Epidermal melanocyte (primary cell): ENCODE measurements at regions not wholly inside any gene's neighbourhood (a gene's known extent, or its start where the extent isn't known, plus 50 kb on each side); places are given as distances from the start of the nearest gene placed in this dataset.
A peak's percentile ranks its signal among the peaks of the same experiment; 100 is the strongest.
"Not testable (repeated sequence)": the region's sequence is repeated elsewhere in the genome, so short reads cannot be mapped to it uniquely, and the experiment has no call there.

Experiments used
- DNase-seq: peaks from one replicate; pipeline ENCODE4 v3.0.0; 2011; ENCODE audit warnings: low spot score; ENCODE audit not compliant: insufficient read length

DNA sequence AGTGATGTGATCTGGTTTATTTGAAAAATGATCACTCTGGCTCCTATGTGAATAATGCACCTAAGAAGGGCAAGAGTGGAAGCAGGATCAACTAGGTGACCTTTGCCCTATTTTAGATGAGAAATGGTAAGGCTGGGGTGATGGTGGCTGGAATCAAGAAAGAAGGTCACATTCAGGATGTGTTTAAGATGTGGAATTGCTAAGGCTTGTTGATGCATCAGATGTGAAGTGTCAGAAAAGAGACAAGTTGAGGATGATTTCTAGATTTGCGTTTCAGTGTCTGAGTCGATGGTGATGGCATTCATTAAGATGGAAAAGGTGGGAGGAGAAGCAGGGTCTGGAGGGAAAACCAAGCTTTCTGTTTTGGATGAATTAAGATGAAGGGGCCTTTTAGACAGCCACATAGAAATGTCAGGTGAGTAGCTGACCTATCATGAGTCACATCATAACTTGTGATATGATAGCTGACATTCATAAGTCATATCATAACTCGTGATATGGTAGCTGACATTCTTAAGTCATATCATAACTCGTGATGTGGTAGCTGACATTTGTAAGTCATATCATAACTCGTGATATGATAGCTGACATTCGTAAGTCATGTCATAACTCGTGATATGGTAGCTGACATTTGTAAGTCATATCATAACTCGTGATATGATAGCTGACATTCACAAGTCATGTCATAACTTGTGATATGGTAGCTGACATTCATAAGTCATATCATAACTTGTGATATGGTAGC is 101.2 kb upstream of the SEC11C start:
- no peak for DNase-seq

DNA sequence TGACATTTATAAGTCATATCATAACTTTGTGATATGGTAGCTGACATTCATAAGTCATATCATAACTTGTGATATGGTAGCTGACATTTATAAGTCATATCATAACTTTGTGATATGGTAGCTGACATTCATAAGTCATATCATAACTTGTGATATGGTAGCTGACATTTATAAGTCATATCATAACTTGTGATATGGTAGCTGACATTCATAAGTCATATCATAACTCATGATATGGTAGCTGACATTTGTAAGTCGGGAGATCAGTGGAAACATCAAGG is 100.7 kb upstream of the SEC11C start:
- not testable (repeated sequence) for DNase-seq

DNA sequence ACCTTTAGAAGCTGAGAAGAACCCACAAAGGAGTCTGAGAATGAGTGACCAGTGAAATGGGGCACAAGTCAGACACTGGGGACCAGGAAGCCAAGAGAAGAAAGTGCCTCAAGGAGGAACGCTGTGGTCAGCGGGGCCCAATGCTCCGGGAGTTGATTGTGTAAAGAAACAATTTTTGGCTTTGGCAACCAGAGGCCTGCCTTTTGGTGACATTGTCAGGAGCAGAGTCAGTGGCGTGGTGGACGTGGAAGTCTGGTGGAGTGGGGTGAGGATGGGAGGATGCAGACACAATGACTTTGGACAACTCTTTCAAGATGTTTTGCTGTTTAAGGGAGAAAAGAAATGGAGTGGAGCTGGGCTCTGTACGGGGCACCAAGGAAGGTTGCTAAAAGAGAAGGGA is 100.2 kb upstream of the SEC11C start:
- no peak for DNase-seq

DNA sequence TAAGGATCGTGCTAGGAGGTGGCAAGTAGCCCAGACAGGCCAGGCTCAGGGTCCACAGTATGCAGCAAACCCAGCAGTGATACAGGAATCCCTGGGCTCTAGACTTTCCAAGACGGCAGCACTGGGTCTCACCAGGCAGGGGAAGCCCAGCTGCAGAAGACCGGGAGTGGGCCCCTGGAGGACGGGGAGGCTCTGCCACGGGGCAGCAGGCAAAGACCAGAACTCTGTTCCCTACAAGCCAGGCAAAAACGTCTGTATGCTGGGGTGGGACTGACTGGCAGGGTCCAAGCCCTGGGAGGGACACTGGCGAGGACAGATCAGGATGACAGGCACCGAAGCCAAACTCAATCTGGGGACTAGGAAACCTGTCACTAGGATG is 98.9 kb upstream of the SEC11C start:
- no peak for DNase-seq

DNA sequence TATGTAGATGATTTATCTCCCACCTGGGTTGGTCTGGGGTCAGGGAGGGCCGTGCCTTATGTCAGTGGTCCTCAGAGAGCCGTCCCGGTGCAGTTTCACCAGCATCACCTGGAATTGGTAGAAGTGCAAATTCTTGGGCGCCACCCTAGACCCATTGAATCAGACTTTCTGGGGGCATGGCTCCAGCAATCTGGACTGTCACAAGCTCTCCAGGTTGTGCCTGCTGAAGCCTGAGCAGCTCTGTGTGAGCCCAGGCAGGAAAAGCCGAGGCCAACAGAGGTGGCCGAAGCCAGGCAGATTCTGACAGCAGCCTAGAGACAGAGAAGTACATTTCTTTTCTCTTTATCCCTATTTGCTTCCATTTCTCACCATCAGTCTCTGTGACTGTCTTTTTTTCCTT is 98.4 kb upstream of the SEC11C start:
- DNase-seq, result no peak

DNA sequence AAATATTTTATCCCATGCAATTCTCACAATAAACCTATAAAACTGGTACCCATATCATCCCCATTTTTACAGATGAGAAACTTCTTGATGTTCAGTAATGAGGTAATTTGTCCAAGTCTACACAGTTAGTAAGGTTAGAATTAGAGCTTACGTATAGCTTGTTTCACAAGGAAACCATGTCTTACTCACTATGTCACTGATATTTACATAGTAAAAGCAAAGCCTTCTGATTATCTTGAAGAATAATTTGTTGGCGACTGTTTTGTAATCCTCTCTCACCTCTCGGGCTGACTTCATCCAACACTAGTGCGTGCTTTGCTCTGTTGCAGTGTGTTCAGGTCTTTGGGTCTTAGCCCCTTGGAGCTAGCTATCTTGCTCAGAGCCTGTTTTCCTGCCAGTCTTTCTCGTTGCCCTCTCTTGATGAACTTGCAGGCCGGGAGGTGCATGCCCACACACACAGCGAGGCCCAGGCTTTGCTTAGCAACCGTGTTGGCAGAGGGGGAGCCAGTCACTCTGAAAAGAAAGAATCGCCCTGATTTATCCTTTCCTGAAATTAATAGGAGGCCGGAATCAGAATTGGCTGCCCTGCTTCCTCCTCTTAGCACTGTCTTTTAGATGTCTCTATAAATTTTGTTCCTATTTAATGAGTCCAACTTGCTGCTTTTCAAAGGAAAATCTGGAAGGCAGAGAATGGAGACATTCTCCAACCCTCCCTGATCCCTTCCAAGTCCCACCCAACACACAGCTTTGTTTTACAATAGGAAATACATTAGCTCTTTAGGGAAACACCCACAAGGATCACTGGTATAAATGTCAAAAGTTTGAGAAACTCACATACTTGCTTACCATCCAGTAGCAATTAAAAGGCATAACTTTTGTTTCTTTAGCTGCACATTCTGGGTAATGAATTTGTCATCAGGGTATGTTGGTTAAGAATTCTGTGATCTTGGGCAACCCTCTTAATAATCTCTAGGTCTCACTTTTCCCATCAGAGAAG is 97.6 kb upstream of the SEC11C start:
- DNase-seq, result peak; percentile 42

DNA sequence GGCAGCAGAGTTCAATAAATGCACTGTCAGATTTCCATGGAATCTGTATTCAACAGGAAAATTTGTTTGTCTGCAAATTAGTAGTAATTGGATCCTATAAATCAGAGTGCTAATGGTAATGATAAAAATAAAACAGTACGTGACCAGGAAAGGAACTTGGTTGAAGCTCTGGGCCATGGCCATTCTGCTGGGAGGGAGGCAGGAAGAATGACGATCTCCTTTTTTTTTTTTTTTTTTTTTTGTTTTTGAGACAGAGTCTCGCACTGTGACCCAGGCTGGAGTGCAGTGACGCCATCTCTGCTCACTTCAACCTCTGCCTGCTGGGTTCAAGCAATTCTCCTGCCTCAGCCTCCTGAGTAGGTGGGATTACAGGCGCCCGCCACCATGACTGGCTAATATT is 94.8 kb upstream of the SEC11C start:
- no peak for DNase-seq

DNA sequence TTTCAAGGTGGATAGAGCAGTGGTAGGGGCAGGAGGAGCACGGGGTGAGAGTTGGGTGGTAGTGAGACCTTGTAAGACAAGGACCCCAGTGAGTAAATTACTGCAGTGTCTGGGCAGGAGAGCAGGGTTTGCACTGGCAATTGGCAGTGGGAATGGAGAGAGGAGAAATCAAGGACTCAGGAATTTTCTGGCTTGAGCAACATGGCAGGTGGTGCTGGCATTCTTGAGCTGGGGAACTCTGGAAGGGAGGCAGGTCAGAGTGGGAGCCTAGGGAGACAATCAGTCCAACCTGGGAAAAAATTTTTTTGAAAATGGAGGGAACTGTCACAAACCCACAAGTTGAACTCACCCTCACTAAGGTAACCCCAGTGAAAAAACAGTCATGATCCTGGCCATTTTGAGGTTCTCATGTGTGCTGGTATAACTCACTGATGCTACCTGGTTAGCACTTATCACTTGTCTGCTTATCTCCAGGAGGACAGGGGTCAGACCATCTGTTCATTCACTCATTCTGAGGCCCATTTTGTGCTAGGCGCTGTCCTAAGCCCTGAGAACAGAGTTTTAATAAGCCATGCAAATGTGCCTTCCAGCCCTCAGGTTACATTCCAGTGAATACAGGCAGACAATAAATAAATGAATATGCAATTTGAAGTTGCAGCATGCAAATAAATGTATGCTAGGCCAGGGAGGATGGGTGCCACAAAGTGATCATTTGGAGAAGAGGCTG is 92.2 kb upstream of the SEC11C start:
- no peak for DNase-seq

DNA sequence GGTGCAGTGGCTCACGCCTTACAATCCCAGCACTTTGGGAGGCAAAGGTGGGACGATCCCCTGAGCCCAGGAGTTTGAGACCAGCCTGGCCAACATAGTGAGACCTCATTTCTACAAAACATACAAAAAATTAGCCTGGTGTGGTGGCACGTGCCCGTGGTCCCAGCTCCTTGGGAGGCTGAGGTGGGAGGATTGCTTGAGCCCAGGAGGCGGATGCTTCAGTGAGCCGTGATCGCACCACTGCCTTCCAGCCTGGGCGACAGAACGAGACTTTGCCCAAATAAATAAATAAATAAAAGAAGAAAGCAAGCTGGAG is 91.7 kb upstream of the SEC11C start:
- DNase-seq, result no peak

DNA sequence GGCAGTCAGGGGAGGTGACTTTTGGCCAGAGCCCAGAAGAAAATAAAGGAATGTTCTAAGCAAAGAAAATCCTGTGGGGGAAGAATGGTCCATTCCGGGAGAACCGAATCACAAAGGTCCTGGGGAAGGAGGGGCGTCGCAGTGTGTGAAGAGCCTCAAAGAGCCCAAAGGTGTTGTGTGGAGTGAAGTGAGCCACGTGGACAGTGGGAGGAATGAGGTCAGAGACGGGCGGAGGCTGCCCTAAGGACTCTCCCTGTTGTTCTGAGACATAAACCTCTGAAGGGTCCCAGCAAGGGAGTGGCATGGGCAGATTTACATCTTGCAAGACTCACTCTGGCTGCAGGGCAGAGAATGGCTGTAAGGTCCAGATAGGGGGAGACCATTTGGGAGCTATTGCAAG is 91.3 kb upstream of the SEC11C start:
- no peak for DNase-seq

DNA sequence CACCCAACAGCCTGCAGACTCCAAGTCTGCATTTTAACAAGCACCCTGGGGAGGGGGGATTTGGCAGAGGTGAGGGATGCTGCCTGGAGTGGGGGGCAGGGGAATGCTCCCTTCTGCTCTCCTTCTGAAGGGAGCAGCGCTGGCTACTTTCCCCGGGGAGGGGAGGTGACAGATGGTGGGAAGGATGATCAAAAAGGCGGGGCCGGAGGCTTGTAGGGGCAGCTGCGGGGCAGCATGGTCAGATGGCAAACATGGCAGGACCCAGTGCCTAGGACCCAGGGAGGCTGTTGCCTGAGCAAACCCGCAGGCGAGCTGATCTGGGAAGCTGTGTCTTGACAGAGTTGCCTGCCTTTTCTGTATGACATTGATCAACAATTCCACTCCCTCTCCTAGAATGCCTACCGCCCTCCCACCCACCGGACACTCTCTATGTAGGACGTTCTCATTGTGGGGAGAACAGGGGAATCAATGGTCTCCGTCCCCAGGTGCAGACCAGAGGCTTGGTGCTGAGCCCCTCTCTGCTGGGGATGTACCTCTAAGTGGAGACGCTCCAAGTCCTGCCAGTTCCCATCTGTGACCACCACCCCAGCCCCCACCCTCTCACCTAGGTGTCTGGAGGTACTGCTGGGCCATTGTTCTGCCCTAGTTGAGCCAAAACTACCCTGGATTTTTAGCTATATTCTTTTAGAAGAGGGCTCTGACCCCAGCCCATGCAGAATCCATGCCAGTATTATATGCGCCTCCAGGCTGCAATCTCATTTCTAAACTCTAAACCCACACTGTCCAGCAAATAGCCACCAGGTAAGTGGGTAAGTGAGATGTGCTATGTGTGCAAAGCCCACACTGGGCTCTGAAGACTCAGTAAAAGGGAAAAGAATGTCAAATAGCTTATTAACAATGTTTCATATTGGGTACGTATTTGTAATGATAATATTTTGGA is 89.7 kb upstream of the SEC11C start:
- DNase-seq, result no peak

DNA sequence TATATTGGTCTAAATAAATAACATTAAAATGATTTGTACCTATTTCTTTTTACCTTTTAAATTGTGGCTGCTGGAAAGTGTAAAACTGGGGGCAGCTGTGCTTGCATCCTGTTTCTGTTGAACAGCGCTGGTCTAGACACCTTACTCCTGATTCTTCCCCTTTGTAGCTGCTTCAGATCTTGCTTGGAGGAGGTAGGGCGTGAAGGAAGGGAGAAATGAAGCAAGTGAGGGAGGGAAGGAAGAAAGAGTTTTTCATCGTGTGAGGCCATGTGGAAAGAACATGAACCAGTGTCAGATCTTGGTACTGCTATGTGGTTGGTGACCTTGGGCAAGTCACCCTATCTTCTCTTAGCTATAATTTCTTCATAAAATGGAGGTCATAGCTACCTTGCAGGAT is 89.0 kb upstream of the SEC11C start:
- no peak for DNase-seq

DNA sequence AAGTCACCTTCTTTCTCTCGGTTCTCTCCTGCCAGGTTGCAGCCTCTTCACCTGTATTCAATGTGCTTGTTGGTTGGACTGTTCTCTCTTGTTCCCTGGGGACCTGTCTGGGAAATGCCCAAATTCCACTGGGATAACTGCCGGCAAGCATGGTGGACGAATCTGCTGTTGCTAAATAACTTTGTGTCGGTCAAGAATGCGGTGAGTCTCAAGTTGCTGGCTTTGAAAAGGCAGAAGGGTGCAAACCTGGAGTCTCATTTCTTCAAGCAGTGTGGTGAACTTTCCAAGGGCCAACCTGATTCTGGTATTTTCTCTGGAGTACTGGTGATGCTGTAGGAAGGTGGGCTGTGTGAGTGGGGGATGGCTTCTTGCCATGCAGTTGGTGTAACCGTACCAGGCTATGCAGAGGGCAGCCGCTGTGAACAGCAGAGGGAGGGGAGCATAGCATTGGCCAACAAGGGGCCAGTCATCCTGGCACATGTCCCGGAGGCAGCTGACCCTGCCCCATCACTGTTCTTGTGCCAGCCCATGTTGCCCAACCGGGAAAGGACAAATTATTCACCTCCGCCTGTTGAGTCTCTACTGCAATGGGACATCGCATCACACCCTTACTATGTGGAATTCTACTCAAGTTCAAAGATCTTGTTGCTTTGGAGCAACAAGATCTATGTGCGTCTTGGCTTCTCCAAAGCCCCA is 88.1 kb upstream of the SEC11C start:
- no peak for DNase-seq

DNA sequence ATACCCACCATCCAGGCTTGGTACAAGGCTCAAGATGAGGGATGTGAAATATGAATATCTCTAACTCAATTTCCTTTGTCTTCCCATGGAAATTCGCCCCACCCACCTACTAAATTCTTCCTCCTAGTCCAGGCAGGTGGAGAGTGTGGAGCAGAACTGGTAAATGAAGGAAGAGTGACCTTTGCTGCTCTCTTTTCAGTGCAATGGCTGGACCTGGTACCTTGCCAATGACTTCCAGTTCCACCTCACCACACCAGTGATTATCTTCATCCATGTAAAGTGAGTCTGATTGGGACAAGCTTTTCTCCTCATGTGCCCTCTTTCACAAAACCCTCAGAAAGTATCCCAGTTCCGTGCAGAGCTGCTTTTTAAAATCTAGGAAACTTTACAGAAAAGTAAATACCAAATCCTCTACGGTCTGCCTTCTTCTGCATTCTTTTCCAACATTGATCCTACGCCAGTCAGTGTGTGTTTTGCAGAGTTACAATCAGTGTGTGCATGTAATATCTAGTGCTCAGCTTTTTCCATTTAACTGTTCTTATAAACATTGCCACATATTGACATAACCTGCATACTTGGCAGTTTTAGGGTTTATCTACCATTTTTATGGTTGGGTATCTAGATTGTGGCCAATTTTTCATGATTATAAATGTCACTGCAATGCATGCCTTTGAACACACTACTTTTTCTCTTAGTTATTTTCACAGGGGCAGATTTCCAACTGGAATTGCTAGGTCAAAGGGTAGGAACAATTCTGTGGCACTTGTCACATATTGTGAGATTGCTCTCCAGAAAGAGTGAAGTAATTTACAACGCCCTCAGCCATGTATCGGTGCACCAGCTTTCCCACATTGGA is 86.5 kb upstream of the SEC11C start:
- no peak for DNase-seq

DNA sequence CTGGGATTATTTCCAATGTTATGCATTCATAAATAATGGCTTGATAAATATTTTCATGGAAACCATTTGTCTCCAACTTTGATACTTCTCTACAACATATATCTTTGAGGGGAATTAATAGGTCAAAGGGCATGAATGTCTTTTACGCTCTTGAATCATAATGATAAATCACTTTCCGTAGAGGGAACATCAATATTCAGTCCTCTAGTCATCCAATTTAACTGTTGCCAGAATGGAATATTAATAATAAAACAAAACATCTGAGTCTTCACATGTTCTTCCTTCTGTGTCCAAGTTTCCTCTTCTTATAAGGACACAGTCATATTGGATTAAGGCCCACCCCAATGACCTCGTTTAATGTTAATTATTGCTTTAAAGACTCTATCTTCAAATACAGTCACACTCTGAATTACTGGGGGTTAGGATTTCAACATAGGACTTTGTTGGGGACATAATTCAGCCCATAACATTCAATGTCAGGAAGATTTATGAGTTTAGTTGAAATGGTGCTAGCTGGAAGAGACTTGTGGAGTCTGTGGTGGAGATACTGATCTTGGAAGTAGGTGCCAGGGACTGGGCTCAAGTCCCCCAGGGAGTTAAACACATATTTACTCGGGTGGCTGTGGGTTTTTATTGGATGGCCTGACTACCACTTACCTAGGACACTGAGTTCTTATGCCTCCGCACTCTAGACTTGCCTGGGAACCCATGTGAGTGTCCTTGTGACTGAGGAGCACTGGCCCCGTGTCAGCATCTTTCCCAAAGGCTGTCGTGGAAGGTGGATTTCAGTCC is 85.0 kb upstream of the SEC11C start:
- DNase-seq, result no peak

DNA sequence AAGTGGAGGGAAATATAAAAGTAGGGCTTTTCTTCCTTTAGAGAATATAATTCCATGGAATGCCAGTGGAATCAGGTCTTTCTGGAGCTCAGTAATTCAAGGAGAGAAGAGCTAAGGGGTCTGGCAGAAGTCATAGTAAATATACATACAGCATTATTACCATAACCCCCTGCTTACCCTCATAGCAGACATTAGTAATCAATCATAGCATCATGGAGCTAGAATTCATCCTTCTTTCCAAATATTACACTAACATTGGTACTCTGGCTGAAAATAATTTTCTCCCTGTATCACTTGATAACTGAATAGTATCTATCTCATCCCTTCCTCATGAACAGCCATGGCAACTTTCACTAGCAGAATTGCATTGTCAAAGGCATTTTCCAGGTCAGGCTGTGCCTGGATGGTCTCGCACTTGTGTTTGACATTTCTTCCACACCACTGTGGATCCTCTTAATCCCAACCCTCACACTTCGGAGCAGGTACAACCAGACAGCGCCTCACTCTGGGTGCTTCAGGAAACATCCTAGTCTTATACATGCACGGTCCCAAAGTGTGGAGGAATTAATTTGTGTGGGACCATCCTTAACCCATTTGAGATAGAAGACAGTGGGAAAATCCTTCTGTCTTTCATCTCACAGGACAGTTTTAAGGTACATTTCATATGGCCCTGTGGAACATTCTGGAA is 84.2 kb upstream of the SEC11C start:
- DNase-seq, result no peak

DNA sequence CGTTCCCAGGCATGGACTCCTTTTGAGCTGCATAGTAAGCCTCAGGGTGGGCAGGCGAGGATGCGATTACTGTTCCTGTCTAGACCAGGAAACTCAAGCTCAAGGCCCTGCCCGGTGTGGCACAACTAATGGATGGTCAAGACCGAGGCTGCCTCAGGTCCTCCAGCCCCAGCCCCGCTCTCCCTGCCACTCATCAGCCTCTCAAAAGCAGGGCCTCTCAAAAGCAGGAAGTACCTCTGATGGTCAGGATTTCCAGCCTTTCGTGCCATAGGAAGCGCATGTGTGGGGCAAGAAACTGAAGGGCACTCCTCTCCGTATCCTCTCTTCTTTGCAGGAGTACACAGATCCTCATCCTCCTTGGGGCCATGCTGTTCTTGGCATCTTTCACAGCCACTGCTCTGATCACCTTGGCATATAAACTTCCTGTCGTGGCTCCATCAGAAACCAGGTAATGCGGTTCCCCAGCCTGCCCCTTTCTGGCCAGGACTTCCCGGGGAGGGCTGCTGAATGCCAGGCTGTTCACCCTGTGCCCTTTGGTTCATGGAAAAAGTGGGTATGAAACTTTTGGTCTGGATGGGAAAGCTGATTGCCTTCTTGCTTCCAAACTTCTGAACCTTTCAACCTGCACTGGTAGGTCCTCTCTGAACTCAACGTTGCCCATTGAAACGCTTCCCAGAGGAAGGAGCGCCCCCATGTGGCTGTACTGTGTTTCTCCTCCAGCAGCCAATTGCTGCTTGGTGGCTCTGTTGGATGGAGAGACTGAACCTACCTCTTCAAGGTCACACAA is 82.8 kb upstream of the SEC11C start:
- DNase-seq, result no peak

DNA sequence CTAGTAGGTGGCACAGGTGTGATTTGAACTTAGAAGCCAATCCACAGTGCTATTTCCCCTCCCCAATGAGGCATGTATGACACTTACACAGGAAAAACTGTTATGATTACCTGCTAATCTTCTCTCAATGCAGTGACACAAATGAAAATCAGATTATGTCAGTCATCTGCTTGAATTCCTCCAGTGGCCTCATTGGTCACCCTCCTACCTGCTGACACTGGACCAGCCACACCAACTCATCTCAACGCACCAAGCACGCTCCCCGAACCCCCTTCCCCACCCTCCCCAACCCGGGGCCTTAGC is 82.2 kb upstream of the SEC11C start:
- DNase-seq, result no peak
